ENCODE measurements at regions not wholly inside any gene's neighbourhood (a gene's known extent, or its start where the extent isn't known, plus 50 kb on each side); places are given as distances from the start of the nearest gene placed in this dataset.
A peak's percentile ranks its signal among the peaks of the same experiment; 100 is the strongest.

DNA sequence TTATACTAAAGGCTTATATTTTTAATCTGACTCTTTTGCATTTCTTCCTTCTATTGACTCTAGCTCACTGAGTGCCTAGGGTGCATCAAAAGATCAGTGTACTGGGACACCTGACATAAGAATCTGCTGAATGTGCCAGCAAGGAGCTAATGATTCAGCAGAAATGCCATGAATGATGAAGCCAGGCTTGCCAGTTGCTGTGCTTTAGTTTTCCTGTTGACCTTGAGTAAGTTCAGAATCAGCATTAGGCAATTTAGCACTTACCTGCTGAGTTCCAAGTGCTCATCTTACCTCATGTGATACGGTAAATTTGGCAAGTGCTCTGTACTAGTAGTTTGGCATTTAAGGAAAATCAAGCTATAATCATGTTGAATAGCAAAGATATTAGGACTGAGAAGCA lies 523.2 kb upstream of the B3GALT2 start:
- H3K4me1 ChIP-seq (ENCODE audit: control insufficient read depth in 3 of 3, insufficient read depth in 2 of 3, low read depth in 1 of 3, low read length in 2 of 3), result no peaks in the 10 kb centered on the region
- H3K9me3 ChIP-seq (ENCODE audit: control insufficient read depth in 2 of 2, insufficient read depth in 1 of 2, low read depth in 1 of 2, low read length in 1 of 2), result peaks cover 0 to 3% of the 10 kb centered on the region in 2 donors
- 90 to 100% (median 95%) methylated on average over 1 of the region's 1 CpG for WGBS, 3 donors
- H3K27me3 ChIP-seq (ENCODE audit: control insufficient read depth in 3 of 3, insufficient read depth in 3 of 3, low read length in 3 of 3), result no peaks in the 10 kb centered on the region
- DNase-seq (no peak), FAIRE-seq (no peak)
- no peak overlapping the region for H3K4me3 ChIP-seq (ENCODE audit: low read depth in 1 of 3, low read length in 3 of 3)
- H3K27ac ChIP-seq (ENCODE audit: low read depth in 1 of 3, low read length in 2 of 3), result no peak overlapping the region
- no peaks in the 10 kb centered on the region for H3K36me3 ChIP-seq (ENCODE audit: control insufficient read depth in 3 of 3, insufficient read depth in 2 of 3, low read depth in 1 of 3, low read length in 3 of 3)

DNA sequence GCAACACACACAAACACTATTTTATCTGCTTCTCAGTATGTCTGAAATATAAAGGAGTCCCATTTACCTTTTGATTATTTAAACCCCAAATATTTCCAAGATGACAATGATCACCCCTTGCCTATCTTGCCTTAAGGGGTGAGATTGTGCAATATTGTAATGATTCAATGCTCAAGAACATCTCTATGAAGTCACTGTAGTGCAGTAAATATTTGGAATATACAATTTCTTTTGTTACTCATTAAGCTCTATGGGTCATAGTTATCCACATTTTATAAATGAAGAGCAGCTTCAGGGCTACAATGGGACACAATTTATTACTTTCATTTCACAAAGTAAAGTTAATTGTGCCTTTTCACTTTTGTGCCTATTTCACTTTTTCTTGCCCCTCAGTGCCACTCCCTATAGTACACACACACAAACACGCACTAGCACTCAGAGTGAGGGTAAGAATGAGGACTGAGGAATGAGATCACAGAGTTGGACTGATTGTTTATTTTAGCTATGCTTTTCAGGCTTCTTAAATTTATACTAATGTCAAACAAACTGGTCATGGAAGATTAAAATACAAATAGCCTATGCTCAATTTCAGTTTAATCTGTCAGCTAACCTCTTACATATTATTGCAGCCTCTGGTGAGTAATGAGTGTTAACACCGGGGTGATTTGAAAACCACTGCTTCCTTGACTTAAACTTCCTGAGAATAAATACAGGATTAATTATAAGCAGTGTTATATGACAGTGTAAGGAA lies 521.0 kb upstream of the B3GALT2 start:
- WGBS, 3 donors, result 44 to 59% (median 56%) methylated on average over 2 of the region's 2 CpGs
- H3K36me3 ChIP-seq (ENCODE audit: control insufficient read depth in 3 of 3, insufficient read depth in 2 of 3, low read depth in 1 of 3, low read length in 3 of 3), result no peaks in the 10 kb centered on the region
- no peak overlapping the region for H3K4me3 ChIP-seq (ENCODE audit: low read depth in 1 of 3, low read length in 3 of 3)
- peaks cover 0 to 3% of the 10 kb centered on the region in 2 donors for H3K9me3 ChIP-seq (ENCODE audit: control insufficient read depth in 2 of 2, insufficient read depth in 1 of 2, low read depth in 1 of 2, low read length in 1 of 2)
- H3K27me3 ChIP-seq (ENCODE audit: control insufficient read depth in 3 of 3, insufficient read depth in 3 of 3, low read length in 3 of 3), result no peaks in the 10 kb centered on the region
- DNase-seq, result peak in 1 of 2 donors; percentile 6
- H3K27ac ChIP-seq (ENCODE audit: low read depth in 1 of 3, low read length in 2 of 3), result no peak overlapping the region
- FAIRE-seq, result no peak
- no peaks in the 10 kb centered on the region for H3K4me1 ChIP-seq (ENCODE audit: control insufficient read depth in 3 of 3, insufficient read depth in 2 of 3, low read depth in 1 of 3, low read length in 2 of 3)

DNA sequence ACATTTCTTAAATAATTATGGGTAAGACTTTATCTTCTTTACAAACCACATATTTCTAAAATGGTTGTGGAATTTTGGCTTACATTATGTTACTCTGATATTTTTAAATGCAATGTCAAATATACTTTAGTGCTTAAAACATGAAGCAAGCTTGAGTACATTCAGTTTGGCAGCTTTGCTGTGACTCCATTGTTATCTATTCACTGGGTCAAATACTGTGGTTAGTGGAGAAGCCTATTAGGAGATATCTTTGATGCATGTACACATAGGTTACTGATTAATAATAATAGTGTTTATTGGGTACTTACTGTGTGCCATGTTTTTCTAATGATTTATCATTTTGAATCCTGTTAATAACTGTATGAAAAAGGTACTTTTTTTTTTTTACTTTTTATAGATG lies 520.4 kb upstream of the B3GALT2 start:
- H3K36me3 ChIP-seq (ENCODE audit: control insufficient read depth in 3 of 3, insufficient read depth in 2 of 3, low read depth in 1 of 3, low read length in 3 of 3), result no peaks in the 10 kb centered on the region
- no peaks in the 10 kb centered on the region for H3K4me1 ChIP-seq (ENCODE audit: control insufficient read depth in 3 of 3, insufficient read depth in 2 of 3, low read depth in 1 of 3, low read length in 2 of 3)
- H3K27ac ChIP-seq (ENCODE audit: low read depth in 1 of 3, low read length in 2 of 3), result no peak overlapping the region
- FAIRE-seq (no peak), DNase-seq (no peak)
- no peak overlapping the region for H3K4me3 ChIP-seq (ENCODE audit: low read depth in 1 of 3, low read length in 3 of 3)
- H3K27me3 ChIP-seq (ENCODE audit: control insufficient read depth in 3 of 3, insufficient read depth in 3 of 3, low read length in 3 of 3), result no peaks in the 10 kb centered on the region
- H3K9me3 ChIP-seq (ENCODE audit: control insufficient read depth in 2 of 2, insufficient read depth in 1 of 2, low read depth in 1 of 2, low read length in 1 of 2), result peaks cover 0 to 3% of the 10 kb centered on the region in 2 donors

DNA sequence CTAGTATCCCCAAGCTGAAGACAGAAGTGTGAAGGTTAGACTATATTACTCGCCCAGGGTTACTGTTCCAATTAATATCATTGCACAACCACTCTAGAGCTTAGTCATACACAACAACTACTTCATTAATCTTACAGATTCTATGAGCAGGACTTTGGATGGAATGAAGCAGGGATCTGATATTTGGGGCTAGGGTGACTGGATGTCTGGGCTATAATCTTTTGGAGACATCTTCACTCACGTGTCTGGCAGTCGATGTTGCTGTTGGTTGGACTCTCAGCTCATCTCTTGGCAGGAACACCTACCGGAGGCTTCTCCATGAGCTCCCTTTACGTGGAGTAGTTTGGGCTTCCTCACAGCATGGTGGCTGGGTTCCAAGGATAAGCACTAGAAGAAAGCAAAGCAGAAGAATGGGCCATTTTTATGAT lies 519.2 kb upstream of the B3GALT2 start:
- Histone ChIP-seq H3K9me3 (ENCODE audit: control insufficient read depth in 2 of 2, insufficient read depth in 1 of 2, low read depth in 1 of 2, low read length in 1 of 2) (peaks cover 0 to 3% of the 10 kb centered on the region in 2 donors), H3K4me3 (ENCODE audit: low read depth in 1 of 3, low read length in 3 of 3) (no peak overlapping the region), H3K27ac (ENCODE audit: low read depth in 1 of 3, low read length in 2 of 3) (no peak overlapping the region), H3K4me1 (ENCODE audit: control insufficient read depth in 3 of 3, insufficient read depth in 2 of 3, low read depth in 1 of 3, low read length in 2 of 3) (no peaks in the 10 kb centered on the region), H3K27me3 (ENCODE audit: control insufficient read depth in 3 of 3, insufficient read depth in 3 of 3, low read length in 3 of 3) (no peaks in the 10 kb centered on the region), H3K36me3 (ENCODE audit: control insufficient read depth in 3 of 3, insufficient read depth in 2 of 3, low read depth in 1 of 3, low read length in 3 of 3) (no peaks in the 10 kb centered on the region)
- FAIRE-seq, result no peak
- DNase-seq, result no peak
- 90 to 93% (median 93%) methylated on average over 5 of the region's 5 CpGs for WGBS, 3 donors

DNA sequence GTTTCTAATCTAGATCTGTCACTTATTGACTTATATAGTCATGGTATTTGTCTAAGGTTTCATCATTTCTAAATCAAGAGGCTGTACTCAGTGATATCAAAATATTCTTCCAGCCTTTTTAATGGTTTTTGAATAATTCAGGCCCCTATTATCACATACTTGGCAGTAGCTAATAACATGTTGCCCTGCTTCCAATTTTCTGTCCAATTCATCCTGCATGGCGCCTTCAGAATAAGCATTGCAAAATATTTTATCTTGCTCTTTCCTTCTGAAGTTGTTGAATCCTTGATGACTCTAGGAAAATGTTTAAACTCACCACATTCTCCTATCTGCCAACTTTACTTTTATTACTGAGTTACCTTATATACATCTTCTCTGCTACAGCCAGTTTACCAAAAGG lies 517.2 kb upstream of the B3GALT2 start:
- Histone ChIP-seq H3K27me3 (ENCODE audit: control insufficient read depth in 3 of 3, insufficient read depth in 3 of 3, low read length in 3 of 3) (no peaks in the 10 kb centered on the region), H3K4me3 (ENCODE audit: low read depth in 1 of 3, low read length in 3 of 3) (no peak overlapping the region), H3K9me3 (ENCODE audit: control insufficient read depth in 2 of 2, insufficient read depth in 1 of 2, low read depth in 1 of 2, low read length in 1 of 2) (peaks cover 0 to 3% of the 10 kb centered on the region in 2 donors), H3K36me3 (ENCODE audit: control insufficient read depth in 3 of 3, insufficient read depth in 2 of 3, low read depth in 1 of 3, low read length in 3 of 3) (no peaks in the 10 kb centered on the region), H3K27ac (ENCODE audit: low read depth in 1 of 3, low read length in 2 of 3) (no peak overlapping the region), H3K4me1 (ENCODE audit: control insufficient read depth in 3 of 3, insufficient read depth in 2 of 3, low read depth in 1 of 3, low read length in 2 of 3) (no peaks in the 10 kb centered on the region)
- no peak for FAIRE-seq
- no peak for DNase-seq
- WGBS, 3 donors, result 79 to 96% (median 89%) methylated on average over 1 of the region's 1 CpG

DNA sequence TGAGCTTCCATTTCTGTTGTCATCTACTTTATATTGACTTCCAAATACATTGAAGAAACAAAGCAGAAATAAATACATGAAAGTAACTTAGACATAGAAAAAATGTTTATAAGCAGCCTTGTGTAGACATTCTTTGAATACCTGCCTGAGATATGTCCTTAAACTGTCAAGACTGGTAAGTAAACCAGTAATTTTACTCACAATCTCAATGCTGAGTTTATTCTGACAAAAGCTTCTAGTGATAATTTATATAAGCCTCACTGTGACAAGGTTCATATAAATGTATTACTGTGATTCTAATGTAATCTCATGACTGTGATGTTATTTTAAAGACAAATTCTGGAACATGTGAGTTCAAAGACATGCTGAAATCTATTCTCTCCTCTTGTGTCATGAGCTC lies 516.7 kb upstream of the B3GALT2 start:
- FAIRE-seq, result no peak
- peaks cover 0 to 3% of the 10 kb centered on the region in 2 donors for H3K9me3 ChIP-seq (ENCODE audit: control insufficient read depth in 2 of 2, insufficient read depth in 1 of 2, low read depth in 1 of 2, low read length in 1 of 2)

DNA sequence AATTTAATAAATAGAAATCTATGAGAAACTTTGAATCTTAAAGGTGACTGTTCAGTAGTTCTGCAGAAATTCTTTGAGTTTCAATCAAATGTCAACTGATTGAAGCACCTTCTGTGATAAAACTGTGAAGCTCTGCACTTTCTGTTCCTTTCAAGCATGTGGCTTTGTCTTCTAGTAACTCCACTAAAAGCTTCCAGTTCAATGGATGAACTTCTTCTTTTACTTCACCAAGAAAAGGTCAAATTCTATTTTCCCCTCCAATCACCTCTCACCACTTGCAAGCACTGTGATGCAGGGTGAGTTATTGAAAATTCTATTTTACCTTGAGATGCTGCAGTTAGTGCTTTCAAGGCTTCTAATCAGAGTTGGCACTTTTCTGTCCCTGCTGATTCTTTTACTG lies 515.3 kb upstream of the B3GALT2 start:
- Histone ChIP-seq H3K36me3 (ENCODE audit: control insufficient read depth in 3 of 3, insufficient read depth in 2 of 3, low read depth in 1 of 3, low read length in 3 of 3) (no peaks in the 10 kb centered on the region), H3K27ac (ENCODE audit: low read depth in 1 of 3, low read length in 2 of 3) (no peak overlapping the region), H3K4me1 (ENCODE audit: control insufficient read depth in 3 of 3, insufficient read depth in 2 of 3, low read depth in 1 of 3, low read length in 2 of 3) (no peaks in the 10 kb centered on the region), H3K9me3 (ENCODE audit: control insufficient read depth in 2 of 2, insufficient read depth in 1 of 2, low read depth in 1 of 2, low read length in 1 of 2) (peaks cover 0 to 3% of the 10 kb centered on the region in 2 donors), H3K4me3 (ENCODE audit: low read depth in 1 of 3, low read length in 3 of 3) (no peak overlapping the region), H3K27me3 (ENCODE audit: control insufficient read depth in 3 of 3, insufficient read depth in 3 of 3, low read length in 3 of 3) (no peaks in the 10 kb centered on the region)
- FAIRE-seq (no peak), DNase-seq (no peak)

More for the DNA sequence above, 516.7 kb upstream of the B3GALT2 start:
- no peak overlapping the region for H3K27ac ChIP-seq (ENCODE audit: low read depth in 1 of 3, low read length in 2 of 3)
- H3K36me3 ChIP-seq (ENCODE audit: control insufficient read depth in 3 of 3, insufficient read depth in 2 of 3, low read depth in 1 of 3, low read length in 3 of 3), result no peaks in the 10 kb centered on the region
- no peak for DNase-seq
- H3K27me3 ChIP-seq (ENCODE audit: control insufficient read depth in 3 of 3, insufficient read depth in 3 of 3, low read length in 3 of 3), result no peaks in the 10 kb centered on the region
- no peaks in the 10 kb centered on the region for H3K4me1 ChIP-seq (ENCODE audit: control insufficient read depth in 3 of 3, insufficient read depth in 2 of 3, low read depth in 1 of 3, low read length in 2 of 3)
- H3K4me3 ChIP-seq (ENCODE audit: low read depth in 1 of 3, low read length in 3 of 3), result no peak overlapping the region

DNA sequence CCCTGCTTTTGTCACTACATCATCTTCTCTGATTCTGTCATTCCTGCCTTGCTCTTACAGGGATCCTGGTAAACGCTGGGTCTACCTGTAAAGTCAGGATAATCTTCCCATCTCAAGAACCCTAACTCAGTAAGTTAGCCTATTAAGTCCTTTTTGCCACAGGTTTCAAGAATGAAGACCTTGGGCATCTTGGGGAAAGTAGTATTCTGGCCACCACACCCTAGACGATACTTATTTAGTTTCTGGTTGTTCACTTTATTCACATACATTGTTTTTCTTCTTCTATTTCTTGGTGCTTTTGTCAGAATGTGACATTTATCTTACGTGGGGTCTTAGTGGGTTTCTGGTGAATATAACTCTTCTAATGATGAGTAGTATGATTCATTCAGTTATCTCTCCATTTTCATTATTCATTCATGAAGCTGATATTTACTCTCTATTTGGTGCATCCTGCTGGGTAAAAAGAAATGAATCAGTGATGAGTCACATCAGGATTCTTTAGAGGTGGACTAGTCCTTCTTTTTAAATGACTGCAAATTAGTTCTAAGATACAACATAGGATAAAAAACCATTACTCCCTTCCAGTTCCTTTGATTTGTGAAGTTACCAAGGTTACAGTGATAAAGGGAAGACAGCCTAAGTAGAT lies 514.4 kb upstream of the B3GALT2 start:
- FAIRE-seq (no peak), DNase-seq (no peak)
- WGBS, 3 donors, result 73 to 86% (median 85%) methylated on average over 3 of the region's 3 CpGs
- no peak overlapping the region for H3K4me3 ChIP-seq (ENCODE audit: low read depth in 1 of 3, low read length in 3 of 3)
- H3K36me3 ChIP-seq (ENCODE audit: control insufficient read depth in 3 of 3, insufficient read depth in 2 of 3, low read depth in 1 of 3, low read length in 3 of 3), result no peaks in the 10 kb centered on the region
- no peak overlapping the region for H3K27ac ChIP-seq (ENCODE audit: low read depth in 1 of 3, low read length in 2 of 3)
- no peaks in the 10 kb centered on the region for H3K4me1 ChIP-seq (ENCODE audit: control insufficient read depth in 3 of 3, insufficient read depth in 2 of 3, low read depth in 1 of 3, low read length in 2 of 3)
- H3K27me3 ChIP-seq (ENCODE audit: control insufficient read depth in 3 of 3, insufficient read depth in 3 of 3, low read length in 3 of 3), result no peaks in the 10 kb centered on the region
- H3K9me3 ChIP-seq (ENCODE audit: control insufficient read depth in 2 of 2, insufficient read depth in 1 of 2, low read depth in 1 of 2, low read length in 1 of 2), result peaks cover 0 to 3% of the 10 kb centered on the region in 2 donors

DNA sequence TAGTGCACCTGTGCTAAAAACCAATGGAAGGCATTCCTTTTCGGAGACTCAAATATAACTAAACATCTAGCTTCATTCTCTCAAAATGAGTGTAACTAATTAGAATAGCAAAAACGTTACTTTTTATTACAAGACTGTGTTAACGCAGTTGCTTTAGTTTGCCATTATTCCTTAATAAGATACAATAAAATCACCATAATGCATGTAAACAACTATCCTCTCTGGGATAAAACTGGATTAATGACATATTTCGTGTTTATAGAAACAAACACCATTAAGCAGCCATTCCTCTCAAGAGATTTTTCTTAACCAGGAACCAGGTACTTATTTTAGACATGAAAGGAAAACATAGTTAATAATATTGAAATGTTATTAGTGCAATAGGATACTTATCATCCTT lies 512.8 kb upstream of the B3GALT2 start:
- Histone ChIP-seq H3K4me3 (ENCODE audit: low read depth in 1 of 3, low read length in 3 of 3) (no peak overlapping the region), H3K9me3 (ENCODE audit: control insufficient read depth in 2 of 2, insufficient read depth in 1 of 2, low read depth in 1 of 2, low read length in 1 of 2) (no peaks in the 10 kb centered on the region), H3K4me1 (ENCODE audit: control insufficient read depth in 3 of 3, insufficient read depth in 2 of 3, low read depth in 1 of 3, low read length in 2 of 3) (no peaks in the 10 kb centered on the region), H3K27ac (ENCODE audit: low read depth in 1 of 3, low read length in 2 of 3) (no peak overlapping the region), H3K27me3 (ENCODE audit: control insufficient read depth in 3 of 3, insufficient read depth in 3 of 3, low read length in 3 of 3) (no peaks in the 10 kb centered on the region), H3K36me3 (ENCODE audit: control insufficient read depth in 3 of 3, insufficient read depth in 2 of 3, low read depth in 1 of 3, low read length in 3 of 3) (no peaks in the 10 kb centered on the region)
- DNase-seq (no peak), FAIRE-seq (no peak)
- 87 to 92% (median 90%) methylated on average over 4 of the region's 4 CpGs for WGBS, 3 donors
